Stimulated activated CD8-positive, alpha-beta memory T cell treated with anti-CD3 and anti-CD28 coated beads, Interleukin-12 subunit alpha, Interleukin-12 subunit beta, amount 100 ng/mL, for 24 hours (primary cell): ENCODE measurements at regions not wholly inside any gene's neighbourhood (a gene's known extent, or its start where the extent isn't known, plus 50 kb on each side); places are given as distances from the start of the nearest gene placed in this dataset.

Experiments
- DNase-seq: peaks from one replicate; pipeline ENCODE4 v3.0.0-alpha.2; 2020; ENCODE audit errors: extremely low read depth

DNA sequence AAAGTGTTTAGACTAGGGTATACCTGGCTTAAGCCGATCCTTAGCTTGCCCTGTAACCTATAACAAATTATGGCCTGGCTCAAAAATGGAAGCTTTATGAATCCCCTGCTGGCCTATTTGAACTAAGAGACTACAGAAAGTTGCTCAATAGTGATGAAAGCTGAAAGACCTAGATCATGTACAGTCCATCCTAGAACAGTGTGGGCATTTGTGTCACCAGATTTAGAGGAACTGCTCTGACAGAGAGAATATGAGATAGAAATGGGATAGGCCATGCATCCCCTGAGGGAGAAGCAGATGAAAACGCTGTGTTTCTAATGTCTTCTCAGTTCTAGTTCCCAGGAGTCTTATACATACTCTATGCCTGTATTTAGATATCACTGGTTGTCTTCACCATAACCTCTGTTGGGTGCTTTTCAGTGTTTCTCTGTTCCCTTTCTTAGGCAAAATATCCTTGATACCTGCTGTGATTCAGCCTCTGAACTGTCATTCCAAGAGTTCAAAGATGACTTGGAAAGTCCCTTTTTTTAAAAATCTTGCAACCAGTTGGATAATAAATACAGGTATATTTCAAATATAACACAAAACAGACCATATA is 246.9 kb upstream of the SLC39A10 start:
- no peak for DNase-seq

DNA sequence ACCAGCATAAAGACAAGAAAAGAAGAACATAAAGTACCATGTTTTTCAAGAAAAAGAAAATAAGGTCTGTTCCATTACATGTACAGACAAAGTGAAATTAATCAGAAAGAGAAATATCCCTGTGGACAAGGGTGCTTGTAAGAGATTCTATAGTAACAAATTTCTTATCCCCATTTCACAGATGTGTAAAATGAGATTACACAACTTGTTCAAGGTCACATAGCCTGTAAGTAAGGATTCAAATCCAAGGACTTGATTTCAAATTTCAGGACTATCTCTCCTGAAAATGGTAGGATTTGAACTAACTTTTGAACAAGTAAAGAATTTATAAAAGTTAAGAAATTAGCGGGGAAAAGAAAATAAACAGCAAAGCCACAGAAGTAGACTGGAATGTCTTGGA is 248.2 kb upstream of the SLC39A10 start:
- no peak for DNase-seq

DNA sequence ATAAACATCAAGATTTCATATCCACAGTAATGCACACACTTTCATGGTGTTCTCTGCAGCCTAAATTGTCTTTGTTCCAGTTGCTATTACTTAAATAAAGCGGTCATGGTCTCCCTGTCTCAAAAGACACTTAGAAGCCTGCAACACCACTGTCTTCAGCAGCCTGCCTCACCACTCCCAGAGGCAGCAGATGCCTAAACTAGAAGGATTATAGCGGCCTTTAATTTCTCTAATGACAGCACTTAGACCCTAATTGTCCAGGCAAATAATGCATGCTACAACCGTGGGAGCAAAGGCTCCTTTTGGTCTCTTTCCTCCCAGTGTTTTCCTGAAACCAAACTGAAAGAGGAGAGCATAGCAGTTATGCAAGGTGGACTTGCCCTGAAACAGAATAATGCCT is 248.8 kb upstream of the SLC39A10 start:
- DNase-seq, result no peak

DNA sequence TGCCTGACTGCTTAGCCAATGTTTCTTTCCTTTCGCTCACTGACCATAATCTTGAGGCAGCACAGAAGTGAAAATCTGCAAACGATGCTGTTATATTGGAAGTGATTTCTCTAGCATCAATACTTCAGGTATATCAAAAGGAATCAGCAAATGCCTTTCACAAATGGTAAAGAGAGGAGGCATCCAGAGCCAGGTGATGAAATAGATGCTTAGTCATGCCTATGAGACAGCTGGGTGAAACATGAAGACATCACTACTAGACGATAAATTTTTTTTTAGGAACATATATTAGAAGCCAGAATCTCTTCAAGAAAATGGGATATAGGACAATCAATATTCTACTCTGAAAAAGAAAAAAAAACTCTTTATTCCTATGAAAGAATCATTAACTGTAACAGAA is 249.2 kb upstream of the SLC39A10 start:
- DNase-seq, result no peak

DNA sequence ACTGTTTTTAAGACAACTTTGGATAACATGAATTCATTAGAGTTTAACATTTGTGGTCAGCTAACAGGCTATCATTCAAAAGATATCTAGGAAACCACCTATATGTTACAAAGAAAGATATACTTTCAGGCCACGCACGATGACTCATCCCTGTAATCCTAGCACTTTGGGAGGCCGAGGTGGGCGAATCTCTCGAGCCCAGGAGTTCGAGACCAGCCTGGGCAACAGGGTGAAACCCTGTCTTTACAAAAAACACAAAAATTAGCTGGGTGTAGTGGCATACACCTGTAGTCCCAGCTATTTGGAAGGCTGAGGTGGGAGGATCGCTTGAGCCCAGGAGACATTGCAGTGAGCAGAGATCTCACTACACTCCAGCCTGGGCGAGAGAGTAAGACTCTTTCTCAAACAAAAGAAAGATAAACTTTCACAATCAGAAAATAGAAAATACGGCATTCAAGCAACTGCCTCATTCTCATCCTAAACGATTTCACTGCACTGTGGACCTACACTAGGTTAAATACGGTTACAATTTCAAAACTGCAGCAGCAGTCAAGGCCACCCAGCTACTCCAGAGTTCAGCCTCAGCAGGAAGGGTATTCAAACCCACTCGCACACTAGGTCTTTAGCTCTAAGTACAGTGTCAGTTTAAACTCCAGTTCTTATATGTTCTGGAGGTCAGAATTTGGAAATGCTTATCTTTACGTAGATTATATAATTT is 250.0 kb upstream of the SLC39A10 start:
- DNase-seq, result no peak

DNA sequence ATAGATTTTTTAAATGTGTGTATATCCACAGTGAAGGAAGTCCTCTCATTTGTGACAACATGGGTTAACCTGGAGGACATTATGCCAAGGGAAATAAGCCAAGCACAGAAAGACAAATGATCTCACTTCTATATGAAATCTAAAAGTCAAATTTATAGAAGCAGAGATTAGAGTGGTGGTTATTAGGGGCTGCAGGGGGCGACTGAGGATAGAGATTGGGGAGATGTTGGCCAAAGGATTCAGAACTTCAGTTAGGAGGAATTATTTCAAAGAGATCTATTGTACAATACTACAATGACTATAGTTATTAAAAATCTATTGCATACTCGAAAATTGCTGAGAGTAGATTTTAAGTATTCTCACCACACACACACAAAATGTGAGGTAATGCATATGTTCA is 252.4 kb upstream of the SLC39A10 start:
- no peak for DNase-seq

DNA sequence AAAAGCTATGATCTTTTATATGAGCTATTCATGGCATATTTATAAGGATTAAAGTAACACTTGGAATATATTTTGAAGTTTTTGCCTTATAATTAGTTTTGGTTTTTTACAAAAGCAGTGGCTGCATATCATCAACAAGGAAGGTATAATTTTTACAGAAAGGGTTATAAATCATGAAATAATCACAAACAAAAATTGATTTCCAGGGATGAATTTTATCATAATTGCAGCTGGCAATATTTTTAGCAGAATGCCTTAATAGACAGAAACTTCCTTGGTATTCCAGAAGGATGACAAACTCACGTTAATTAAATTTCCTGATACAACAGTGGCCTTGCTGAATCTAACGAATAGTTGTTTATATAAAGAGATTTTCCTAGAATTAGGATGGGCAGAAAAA is 260.5 kb upstream of the SLC39A10 start:
- no peak for DNase-seq

DNA sequence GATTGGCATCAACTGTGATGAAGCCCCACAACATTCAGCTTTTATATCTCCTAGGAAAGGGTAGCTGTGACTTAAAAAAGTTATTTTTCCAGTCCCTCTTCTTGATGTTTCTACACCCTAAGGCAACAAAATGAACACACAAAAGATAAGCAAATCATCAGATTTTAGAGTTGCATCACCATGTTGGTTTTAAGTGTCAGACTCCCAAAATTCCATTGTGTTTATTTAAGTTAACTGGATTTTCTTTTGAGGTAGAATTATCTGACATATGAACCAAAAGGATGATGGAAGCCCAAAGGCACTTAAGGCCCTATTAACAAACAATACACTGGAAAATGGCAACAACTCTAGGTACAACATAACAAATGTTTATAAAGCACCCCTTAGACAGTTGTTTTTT is 261.7 kb upstream of the SLC39A10 start:
- DNase-seq, result no peak

DNA sequence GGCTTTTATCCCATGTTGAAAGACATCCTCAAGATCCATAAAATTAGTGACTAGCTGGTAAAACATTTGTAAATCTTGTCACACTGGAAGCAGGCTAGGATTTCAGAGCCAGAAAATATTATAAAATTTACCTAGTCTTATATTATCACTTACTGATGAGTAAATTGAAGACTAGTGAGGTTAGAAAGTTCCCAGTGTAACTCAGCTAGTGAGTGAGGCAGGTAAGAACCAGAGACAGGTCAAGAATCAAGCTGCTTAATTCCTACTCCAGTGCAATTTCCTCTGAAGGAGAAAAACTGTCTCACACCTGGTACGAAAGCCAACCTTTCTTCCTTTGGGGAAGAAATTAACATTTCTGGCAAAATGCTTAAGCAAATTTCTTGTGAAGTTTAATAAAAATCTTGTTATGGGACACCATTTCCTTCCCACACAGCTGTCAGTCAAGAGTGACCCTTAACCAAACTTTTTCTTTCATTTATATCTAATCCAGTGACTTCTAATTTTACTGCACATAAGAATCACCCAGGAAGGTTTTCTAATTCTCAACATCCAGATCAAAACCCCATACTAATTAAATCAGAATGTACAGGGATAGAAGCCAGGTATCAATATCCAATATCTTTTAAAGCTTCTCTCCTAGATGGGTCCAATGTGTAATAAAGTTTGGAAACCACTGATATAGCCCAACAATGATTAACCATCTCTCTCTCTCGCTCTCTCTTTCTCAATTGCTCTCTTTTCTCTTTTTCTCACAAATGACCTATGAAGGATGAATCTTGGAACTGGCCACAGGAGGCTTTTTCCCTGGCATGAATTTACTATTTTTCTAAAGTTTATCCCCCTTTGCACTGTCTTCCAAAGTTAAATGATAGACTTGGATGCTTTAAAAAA is 264.3 kb upstream of the SLC39A10 start:
- DNase-seq, result no peak

DNA sequence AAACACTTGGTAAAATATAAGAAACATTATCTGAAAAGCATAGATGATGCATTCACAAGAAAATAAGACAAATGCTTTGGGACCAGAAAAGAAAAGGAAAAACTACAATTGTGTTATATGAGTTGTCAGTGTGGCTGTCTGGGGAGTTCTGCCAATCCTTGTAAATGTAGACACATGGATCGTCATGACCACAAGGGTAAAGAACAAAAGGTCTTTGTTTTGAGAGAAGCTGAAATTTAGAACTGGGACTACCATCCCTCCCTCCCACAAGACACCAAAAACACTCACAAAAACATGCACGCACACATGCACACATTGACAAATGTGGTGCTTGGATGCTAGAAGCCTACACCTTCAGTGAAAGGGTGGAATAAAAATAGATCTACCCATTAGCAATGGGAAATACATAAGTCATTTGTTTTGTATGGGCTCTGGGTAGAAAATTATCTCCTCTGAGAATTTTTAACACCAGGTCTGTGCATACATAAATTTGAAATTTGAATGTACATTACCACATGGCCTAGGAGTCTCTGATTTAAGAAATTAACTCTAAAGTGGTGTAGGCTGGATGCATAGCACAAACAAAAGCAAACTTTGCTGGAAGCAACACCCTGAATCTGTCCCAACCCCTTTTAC is 266.2 kb upstream of the SLC39A10 start:
- DNase-seq, result no peak

DNA sequence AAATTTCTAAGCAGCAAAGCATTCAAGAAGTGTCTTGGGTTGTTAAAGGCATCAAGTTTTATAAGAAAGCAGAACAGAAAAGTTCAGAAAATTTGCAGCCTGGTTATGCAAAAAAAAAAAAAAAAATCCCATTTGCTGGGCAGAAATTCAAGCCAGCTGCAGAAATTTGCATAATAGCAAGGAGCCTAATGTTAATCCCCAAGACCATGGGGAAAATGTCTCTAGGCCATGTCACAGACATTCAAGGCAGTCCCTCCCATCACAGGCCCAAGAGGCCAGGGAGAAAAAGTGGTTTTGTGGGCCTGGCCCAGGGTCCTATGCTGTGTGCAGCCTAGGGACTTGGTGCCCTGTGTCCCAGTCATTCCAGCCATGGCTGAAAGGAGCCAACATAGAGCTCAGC is 269.0 kb upstream of the SLC39A10 start:
- no peak for DNase-seq

DNA sequence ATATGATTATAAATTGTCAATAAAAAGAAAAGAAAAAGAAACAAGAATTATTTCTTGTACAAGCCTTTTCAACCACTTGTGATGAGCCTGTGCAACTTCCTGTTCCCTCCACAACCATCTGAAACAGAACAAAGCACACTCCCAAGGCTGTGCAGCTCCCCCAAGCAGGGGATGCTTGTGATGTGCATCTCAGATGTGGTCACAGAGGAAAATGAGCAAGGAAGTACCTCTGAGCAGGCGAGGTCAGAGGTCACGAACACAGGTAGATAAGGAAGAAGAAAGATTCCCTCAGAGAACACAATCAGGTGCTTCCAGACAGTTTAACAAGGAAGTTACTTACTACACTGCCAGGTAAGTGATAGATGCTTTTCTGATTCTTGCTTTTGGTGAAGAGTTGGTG is 274.8 kb upstream of the SLC39A10 start:
- no peak for DNase-seq

DNA sequence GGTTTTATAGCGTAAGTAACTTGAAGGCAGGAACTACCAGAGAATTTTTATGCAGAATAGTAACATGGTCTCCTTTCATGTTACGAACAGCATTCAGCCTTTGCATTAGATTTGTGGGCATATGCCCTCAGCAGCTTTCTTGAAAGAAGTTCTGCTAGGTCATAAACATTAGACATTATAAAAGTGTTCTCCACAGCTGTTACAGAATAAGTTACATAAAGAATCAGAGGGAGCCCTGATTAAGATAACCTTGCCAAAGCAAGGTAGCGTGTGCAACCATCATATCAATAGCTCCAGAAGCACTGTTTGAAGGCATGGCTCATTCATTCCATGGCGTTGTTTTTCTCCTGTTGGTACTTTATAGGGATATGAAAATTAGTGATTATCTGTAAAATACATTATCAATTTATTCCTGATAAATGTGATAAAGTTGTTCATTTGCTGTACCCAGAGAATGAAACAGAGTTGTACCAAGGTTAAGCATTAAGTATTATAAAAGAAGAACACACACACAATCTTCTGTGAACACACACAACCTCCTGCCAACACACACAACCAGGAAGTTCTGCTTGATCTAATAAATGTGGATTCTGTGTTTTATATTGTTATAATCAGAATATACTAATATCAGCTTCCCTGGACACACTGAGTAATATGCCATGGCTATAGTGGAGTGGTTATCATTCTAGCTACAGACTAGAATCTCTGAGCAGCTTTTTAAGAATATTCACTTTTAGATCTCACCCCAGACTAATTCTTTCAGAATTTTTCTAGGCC is 286.7 kb upstream of the SLC39A10 start:
- DNase-seq, result no peak

DNA sequence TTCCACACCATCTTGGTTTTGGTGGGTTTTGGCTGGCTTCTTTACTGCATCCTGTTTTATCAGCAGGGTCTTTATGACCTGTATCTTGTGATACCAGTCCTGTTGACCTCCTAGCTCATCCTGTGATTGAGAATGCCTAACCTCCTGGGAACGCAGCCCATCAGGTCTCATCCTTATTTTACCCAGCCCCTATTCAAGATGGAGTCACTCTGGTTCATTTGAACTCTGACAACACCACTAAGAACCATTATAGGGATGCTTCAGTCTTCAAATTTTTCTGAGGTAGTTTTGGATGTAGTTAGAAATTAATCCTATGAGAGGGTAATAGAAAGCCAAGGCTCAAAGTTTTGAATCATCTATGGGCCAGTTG is 287.8 kb upstream of the SLC39A10 start:
- no peak for DNase-seq

DNA sequence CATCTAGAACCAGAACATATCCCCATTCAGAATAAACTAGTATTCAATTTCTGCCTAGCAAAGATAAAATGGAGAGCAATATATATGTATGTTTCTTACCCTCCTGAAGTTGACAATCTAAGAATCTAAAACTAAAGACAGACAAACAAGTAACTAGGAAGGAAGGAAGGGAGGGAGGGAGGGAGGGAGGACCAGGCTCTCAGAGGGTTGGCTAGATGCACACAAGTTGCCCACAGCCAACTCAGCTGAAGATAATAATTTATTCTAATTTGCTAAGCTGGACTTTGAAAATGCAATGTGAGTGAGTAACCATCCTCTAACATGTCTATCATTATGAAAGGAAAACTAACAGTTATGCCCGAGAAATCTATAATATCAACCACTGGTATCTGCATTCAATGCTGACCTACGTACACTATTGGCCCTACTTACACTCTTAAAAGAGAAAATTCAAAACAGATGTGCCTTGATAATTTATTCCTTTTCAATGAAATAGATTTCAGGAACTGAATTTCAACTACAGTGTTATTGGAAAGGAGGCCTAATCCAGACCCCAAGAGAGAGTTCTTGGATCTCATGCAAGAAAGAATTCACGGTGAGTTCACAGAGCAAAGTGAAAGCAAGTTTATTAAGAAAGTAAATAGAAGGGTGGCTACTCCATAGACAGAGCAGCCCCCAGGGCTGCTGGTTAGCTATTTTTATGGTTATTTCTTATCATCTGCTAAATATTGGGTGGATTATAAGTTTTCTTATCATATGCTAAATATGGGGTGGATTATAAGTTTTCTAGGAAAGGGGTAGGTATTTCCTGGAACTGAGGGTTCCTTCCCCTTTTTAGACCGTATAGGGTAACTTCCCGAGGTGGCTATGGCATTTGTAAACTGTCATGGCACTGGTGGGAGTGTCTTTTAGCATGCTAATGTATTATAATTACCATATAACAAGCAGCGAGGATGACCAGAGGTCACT is 288.5 kb upstream of the SLC39A10 start:
- DNase-seq, result no peak

DNA sequence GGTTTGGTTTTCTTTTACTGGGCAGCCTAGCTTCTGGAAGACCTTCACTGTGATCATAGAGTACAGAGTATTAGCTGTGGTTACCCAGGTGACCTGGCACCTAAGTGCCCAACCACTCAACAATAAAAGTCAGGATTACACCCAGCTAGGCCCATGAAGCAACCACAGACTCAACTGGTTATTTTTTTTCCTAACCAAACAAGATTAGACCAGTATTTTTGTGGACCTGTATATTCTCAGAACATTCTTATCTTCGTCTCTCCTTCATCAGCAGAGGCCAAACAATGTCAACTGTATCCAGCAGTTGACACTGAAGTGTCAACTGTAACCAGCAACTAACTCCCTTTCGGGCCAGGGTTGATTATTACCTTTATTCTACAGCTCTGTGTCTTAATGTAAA is 289.2 kb upstream of the SLC39A10 start:
- DNase-seq, result no peak

DNA sequence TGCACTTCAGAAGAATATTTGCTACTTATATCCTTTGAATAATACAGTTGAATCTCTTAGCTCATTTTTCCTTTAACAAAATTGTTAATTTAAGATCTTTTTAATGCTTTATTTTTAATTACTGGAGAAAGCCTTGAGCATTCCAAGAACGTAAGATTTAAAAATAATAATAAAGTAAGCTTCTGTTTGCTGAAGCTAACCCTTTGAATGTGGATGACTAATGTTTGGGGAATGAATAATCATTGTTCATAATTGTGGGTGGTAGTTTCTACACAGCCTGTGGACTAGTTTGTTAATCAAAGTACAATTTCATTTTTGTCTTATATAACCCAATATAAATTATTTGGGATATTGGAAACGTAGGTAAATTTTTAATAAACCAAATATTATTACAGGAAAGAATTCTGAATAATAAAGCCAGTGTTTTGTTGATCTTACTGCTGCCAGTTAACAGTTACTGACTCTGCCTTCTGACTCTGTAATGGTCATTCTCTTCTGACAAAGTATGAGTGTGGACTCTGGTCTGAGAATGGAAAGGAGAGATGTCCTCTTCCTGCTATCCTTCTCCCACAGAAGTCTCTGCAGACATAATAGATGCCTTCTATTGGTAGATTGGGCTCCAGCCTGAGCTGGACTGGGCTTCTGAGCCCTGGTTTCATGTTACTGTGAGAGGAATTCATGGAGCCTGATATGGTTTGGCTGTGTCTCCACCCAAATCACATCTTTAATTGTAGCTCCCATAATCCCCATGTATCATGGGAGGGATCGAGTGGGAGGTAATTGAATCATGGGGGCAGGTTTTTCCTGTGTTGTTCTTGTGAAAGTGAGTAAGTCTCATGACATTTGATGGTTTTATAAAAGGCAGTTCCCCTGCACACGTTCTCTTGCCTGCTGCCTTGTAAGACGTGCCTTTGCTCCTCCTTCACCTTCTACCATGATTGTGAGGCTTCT is 292.7 kb upstream of the SLC39A10 start:
- no peak for DNase-seq

DNA sequence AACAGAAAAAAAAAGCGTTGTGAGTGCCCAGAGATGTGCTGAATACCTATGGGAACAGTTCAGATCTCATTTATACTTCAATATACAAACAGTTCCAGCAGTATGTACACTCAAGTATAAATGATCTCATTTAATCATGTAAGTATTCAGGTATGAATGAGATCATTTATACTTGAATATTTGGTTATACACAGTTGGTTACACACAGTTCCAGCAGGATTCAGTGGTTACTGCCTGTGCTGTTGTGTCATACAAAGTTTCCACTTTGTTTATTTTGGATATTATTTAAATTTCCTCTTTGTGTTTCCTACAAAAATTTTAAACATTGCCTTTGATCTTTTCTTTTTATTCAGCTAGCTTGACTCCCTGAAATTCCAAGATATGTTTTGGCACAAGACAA is 293.5 kb upstream of the SLC39A10 start:
- DNase-seq, result no peak

DNA sequence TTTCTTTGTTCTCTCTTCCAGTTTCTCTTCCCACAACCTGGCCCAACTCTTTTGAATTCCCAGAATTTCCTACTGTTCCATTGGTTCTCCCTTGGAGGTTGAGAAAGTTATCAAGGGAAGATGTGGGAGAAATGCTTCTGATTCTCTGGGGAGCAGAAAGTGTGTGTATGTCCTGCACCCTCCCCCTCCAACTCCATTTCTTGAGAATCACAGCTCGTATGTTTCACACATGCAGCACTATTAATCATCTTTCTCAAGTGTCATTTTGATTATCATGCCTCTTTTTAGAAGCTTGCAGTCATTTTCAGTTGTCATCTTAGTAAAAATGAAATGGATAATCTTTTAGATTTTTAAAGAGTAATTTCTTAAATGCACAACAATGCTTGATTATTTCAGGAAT is 296.8 kb upstream of the SLC39A10 start:
- DNase-seq, result no peak
